ENCODE measurements at regions not wholly inside any gene's neighbourhood (a gene's known extent, or its start where the extent isn't known, plus 50 kb on each side); places are given as distances from the start of the nearest gene placed in this dataset.

- POLR2A ChIA-PET: no interaction called here
These were observed 176.2 kb upstream of the PRMT6 start for GRCh38 chr1:106880226-106880625.

More at GRCh38 chr1:106880226-106880625, 176.2 kb upstream of the PRMT6 start:
- DNase-seq (ENCODE audit: low read depth, low spot score) (no peak), FAIRE-seq (no peak), ATAC-seq (no peak)
- intact Hi-C loops (cut with micrococcal nuclease; ENCODE audit: unreplicated experiment) (no loop called here), in situ Hi-C loops (cut with MboI) (no loop called here)
- no peak overlapping the region for H3K4me3 ChIP-seq
- H2AFZ ChIP-seq (ENCODE audit: control insufficient read depth, low read depth, low read length): no peak overlapping the region
- CTCF ChIA-PET: no interaction called here
- H3K36me3 ChIP-seq (ENCODE audit: control insufficient read depth in 2 of 2, insufficient read depth in 2 of 2, low read length in 1 of 2): no peaks in the 10 kb centered on the region
- TF ChIP-seq SUZ12 (IDR thresholded peaks at IDR 0.05; ENCODE audit: unreplicated experiment) (no peak), IKZF2 (IDR thresholded peaks at IDR 0.05) (no peak), NRF1 (conservative IDR thresholded peaks at IDR 0.05; ENCODE audit: low read depth, low read length) (no peak), E2F8 (IDR thresholded peaks at IDR 0.05; ENCODE audit: low read depth, partially characterized antibody) (no peak), NR2C2 (IDR thresholded peaks at IDR 0.05; ENCODE audit: borderline replicate concordance, control insufficient read depth, insufficient read length, low read depth) (no peak), NFXL1 (IDR thresholded peaks at IDR 0.05; ENCODE audit: borderline replicate concordance) (no peak), FOS (IDR thresholded peaks at IDR 0.05; ENCODE audit: borderline replicate concordance, extremely low read depth, insufficient read length) (no peak), MYB (IDR thresholded peaks at IDR 0.05; ENCODE audit: borderline replicate concordance, low read depth, low read length) (no peak), BCL11A (IDR thresholded peaks at IDR 0.05; ENCODE audit: low read depth, low read length) (no peak), ASH2L (IDR thresholded peaks at IDR 0.05; ENCODE audit: borderline replicate concordance, low read depth) (no peak), POLR2AphosphoS2 (IDR thresholded peaks at IDR 0.05; ENCODE audit: low read depth, low read length) (no peak), MTA2 (IDR thresholded peaks at IDR 0.05; ENCODE audit: low read depth) (no peak), KLF5 (IDR thresholded peaks at IDR 0.05; ENCODE audit: partially characterized antibody) (no peak)
- TF ChIP-seq, protein P1, sequence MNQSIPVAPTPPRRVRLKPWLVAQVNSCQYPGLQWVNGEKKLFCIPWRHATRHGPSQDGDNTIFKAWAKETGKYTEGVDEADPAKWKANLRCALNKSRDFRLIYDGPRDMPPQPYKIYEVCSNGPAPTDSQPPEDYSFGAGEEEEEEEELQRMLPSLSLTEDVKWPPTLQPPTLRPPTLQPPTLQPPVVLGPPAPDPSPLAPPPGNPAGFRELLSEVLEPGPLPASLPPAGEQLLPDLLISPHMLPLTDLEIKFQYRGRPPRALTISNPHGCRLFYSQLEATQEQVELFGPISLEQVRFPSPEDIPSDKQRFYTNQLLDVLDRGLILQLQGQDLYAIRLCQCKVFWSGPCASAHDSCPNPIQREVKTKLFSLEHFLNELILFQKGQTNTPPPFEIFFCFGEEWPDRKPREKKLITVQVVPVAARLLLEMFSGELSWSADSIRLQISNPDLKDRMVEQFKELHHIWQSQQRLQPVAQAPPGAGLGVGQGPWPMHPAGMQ (IDR thresholded peaks at IDR 0.05; ENCODE audit: borderline replicate concordance): no peak
- TF ChIP-seq, protein P2, sequence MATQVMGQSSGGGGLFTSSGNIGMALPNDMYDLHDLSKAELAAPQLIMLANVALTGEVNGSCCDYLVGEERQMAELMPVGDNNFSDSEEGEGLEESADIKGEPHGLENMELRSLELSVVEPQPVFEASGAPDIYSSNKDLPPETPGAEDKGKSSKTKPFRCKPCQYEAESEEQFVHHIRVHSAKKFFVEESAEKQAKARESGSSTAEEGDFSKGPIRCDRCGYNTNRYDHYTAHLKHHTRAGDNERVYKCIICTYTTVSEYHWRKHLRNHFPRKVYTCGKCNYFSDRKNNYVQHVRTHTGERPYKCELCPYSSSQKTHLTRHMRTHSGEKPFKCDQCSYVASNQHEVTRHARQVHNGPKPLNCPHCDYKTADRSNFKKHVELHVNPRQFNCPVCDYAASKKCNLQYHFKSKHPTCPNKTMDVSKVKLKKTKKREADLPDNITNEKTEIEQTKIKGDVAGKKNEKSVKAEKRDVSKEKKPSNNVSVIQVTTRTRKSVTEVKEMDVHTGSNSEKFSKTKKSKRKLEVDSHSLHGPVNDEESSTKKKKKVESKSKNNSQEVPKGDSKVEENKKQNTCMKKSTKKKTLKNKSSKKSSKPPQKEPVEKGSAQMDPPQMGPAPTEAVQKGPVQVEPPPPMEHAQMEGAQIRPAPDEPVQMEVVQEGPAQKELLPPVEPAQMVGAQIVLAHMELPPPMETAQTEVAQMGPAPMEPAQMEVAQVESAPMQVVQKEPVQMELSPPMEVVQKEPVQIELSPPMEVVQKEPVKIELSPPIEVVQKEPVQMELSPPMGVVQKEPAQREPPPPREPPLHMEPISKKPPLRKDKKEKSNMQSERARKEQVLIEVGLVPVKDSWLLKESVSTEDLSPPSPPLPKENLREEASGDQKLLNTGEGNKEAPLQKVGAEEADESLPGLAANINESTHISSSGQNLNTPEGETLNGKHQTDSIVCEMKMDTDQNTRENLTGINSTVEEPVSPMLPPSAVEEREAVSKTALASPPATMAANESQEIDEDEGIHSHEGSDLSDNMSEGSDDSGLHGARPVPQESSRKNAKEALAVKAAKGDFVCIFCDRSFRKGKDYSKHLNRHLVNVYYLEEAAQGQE (IDR thresholded peaks at IDR 0.05; ENCODE audit: low read depth, low read length): no peak
- RAD21 ChIA-PET (ENCODE audit: unreplicated experiment): no interaction called here
- no peaks in the 10 kb centered on the region for H3K9me3 ChIP-seq (replicated peaks; ENCODE audit: control insufficient read depth, insufficient read depth, low read length)
- no peak overlapping the region for H3K4me2 ChIP-seq (ENCODE audit: control insufficient read depth, insufficient read depth)
- 0% methylated on average over 3 of the region's 3 CpGs for WGBS (ENCODE audit: insufficient coverage, insufficient replicate concordance, low lambda C conversion rate, missing lambda C conversion rate)
- H3K27me3 ChIP-seq (replicated peaks in 1 of 2; ENCODE audit: control insufficient read depth in 2 of 2, insufficient read depth in 2 of 2, low read length in 1 of 2): no peaks in the 10 kb centered on the region
- H3K4me1 ChIP-seq (ENCODE audit: control insufficient read depth, insufficient read depth, low read length): no peaks in the 10 kb centered on the region
- SMC1A ChIA-PET (ENCODE audit: uncharacterized antibody, unreplicated experiment): interaction anchor here (0.7 kb wide), 1 partner anchor 75 kb away, joined by 3 read pairs; no protein-coding TSS in a partner anchor
- BruUV-seq (replicated peaks): no TSS peak
- H4K20me1 ChIP-seq (ENCODE audit: control insufficient read depth, insufficient read depth): no peaks in the 10 kb centered on the region
- H3K9ac ChIP-seq (ENCODE audit: control insufficient read depth, insufficient read depth, low read length): no peak overlapping the region
- H3K79me2 ChIP-seq (ENCODE audit: control insufficient read depth, insufficient read depth, low read length): no peaks in the 10 kb centered on the region
- no peak overlapping the region for H3K27ac ChIP-seq (ENCODE audit: control insufficient read depth, insufficient read depth)

Data from GM12878 (cell line).